ENCODE measurements at regions not wholly inside any gene's neighbourhood (a gene's known extent, or its start where the extent isn't known, plus 50 kb on each side); places are given as distances from the start of the nearest gene placed in this dataset.

GRCh38 chr12:22740656-22741355, 115.8 kb downstream of the ETNK1 start:
- DNase-seq: no peak

GRCh38 chr12:22743700-22744099, 118.7 kb downstream of the ETNK1 start:
- no peak for DNase-seq

- DNase-seq: no peak
Measured at GRCh38 chr12:22744197-22744596, 119.2 kb downstream of the ETNK1 start.

GRCh38 chr12:22746720-22747119, 121.7 kb downstream of the ETNK1 start:
- no peak for DNase-seq

- no peak for DNase-seq
Measured at GRCh38 chr12:22755629-22756028, 130.7 kb downstream of the ETNK1 start.

GRCh38 chr12:22759769-22760674, 135.1 kb downstream of the ETNK1 start:
- no peak for DNase-seq

- no peak for DNase-seq
Measured at GRCh38 chr12:22765421-22766130, 140.6 kb downstream of the ETNK1 start.

GRCh38 chr12:22766911-22767420, 142.0 kb downstream of the ETNK1 start:
- DNase-seq: no peak

- no peak for DNase-seq
Measured at GRCh38 chr12:22781339-22781738, 156.4 kb downstream of the ETNK1 start.

GRCh38 chr12:22787557-22787956, 162.6 kb downstream of the ETNK1 start:
- no peak for DNase-seq

GRCh38 chr12:22788913-22789312, 163.9 kb downstream of the ETNK1 start:
- DNase-seq: no peak

GRCh38 chr12:22792138-22792537, 167.2 kb downstream of the ETNK1 start:
- DNase-seq: no peak

- no peak for DNase-seq
Measured at GRCh38 chr12:22794017-22794416, 169.0 kb downstream of the ETNK1 start.

GRCh38 chr12:22796941-22797630, 172.1 kb downstream of the ETNK1 start:
- DNase-seq: no peak

GRCh38 chr12:22797701-22798100, 172.7 kb downstream of the ETNK1 start:
- no peak for DNase-seq

- DNase-seq: no peak
Measured at GRCh38 chr12:22798116-22798515, 173.1 kb downstream of the ETNK1 start.

GRCh38 chr12:22799503-22799902, 174.5 kb downstream of the ETNK1 start:
- DNase-seq: no peak

- no peak for DNase-seq
Measured at GRCh38 chr12:22800332-22800731, 175.4 kb downstream of the ETNK1 start.

GRCh38 chr12:22802883-22803630, 178.1 kb downstream of the ETNK1 start:
- DNase-seq: no peak

GRCh38 chr12:22803725-22804124, 178.8 kb downstream of the ETNK1 start:
- DNase-seq: no peak

GRCh38 chr12:22808860-22809259, 183.9 kb downstream of the ETNK1 start:
- DNase-seq: no peak

GRCh38 chr12:22810036-22810435, 185.1 kb downstream of the ETNK1 start:
- no peak for DNase-seq
